CD14-positive monocyte (primary cell): ENCODE measurements at regions not wholly inside any gene's neighbourhood (a gene's known extent, or its start where the extent isn't known, plus 50 kb on each side); places are given as distances from the start of the nearest gene placed in this dataset.
A peak's percentile ranks its signal among the peaks of the same experiment; 100 is the strongest.

ENCODE experiments used
- DNase-seq, 3 donors: peaks; one replicate each; pipeline ENCODE4 v3.0.0-alpha.2; 2011 to 2022
- H2AFZ ChIP-seq: 2 replicates; pipeline ENCODE4 v1.6.0; 2012; ENCODE audit warnings: mild to moderate bottlenecking, low read depth, low read length, inconsistent platforms; ENCODE audit not compliant: insufficient read depth, poor library complexity, severe bottlenecking
- H3K27ac ChIP-seq, 2 donors: 1 replicate in 1 of 2; 2 replicates in 1 of 2; pipeline ENCODE4 v1.5.1; 2012 to 2013; ENCODE audit warnings: low read length in 2 of 2, control low read depth in 1 of 2, inconsistent platforms in 1 of 2, low read depth in 1 of 2, mild to moderate bottlenecking in 1 of 2
- H3K27me3 ChIP-seq, 2 donors: one replicate each; pipeline versions ENCODE4 v1.6.0 to v1.6.1; 2011 to 2013; ENCODE audit warnings: low read length in 2 of 2; ENCODE audit not compliant: control insufficient read depth in 2 of 2, insufficient read depth in 2 of 2
- H3K36me3 ChIP-seq, 2 donors: replicated peaks in 1 of 2; 1 replicate in 1 of 2; 2 replicates in 1 of 2; pipeline versions ENCODE4 v1.5.1 to v1.6.1; 2012 to 2013; ENCODE audit warnings: low read length in 2 of 2, control low read depth in 1 of 2, inconsistent platforms in 1 of 2, mild to moderate bottlenecking in 1 of 2; ENCODE audit not compliant: insufficient read depth in 2 of 2, control insufficient read depth in 1 of 2
- H3K4me1 ChIP-seq, 2 donors: 1 replicate in 1 of 2; 2 replicates in 1 of 2; pipeline versions ENCODE4 v1.5.1 to v1.6.1; 2012 to 2013; ENCODE audit warnings: low read length in 2 of 2, control low read depth in 1 of 2, inconsistent platforms in 1 of 2, mild to moderate bottlenecking in 1 of 2, moderate library complexity in 1 of 2; ENCODE audit not compliant: insufficient read depth in 2 of 2, control insufficient read depth in 1 of 2
- H3K4me2 ChIP-seq: replicated peaks from 2 replicates; pipeline ENCODE3; 2012; ENCODE audit warnings: low read length, moderate library complexity, mild to moderate bottlenecking; ENCODE audit not compliant: poor library complexity, severe bottlenecking; ENCODE audit errors: extremely low read depth
- H3K4me3 ChIP-seq, 3 experiments: fragments of 200-600 bp in 1 of 3; sonication (generic) in 1 of 3; replicated peaks in 1 of 3; 1 replicate in 2 of 3; 2 replicates in 1 of 3; pipeline ENCODE4 v1.5.1; 2011 to 2013; ENCODE audit warnings: low read length in 3 of 3, mild to moderate bottlenecking in 3 of 3, control low read depth in 2 of 3, low read depth in 2 of 3, inconsistent platforms in 1 of 3, moderate library complexity in 1 of 3
- H3K79me2 ChIP-seq: 2 replicates; pipeline ENCODE4 v1.6.0; 2012; ENCODE audit warnings: mild to moderate bottlenecking, control low read depth, inconsistent platforms, low read length, moderate library complexity; ENCODE audit not compliant: insufficient read depth
- H3K9ac ChIP-seq: 2 replicates; pipeline ENCODE4 v1.6.0; 2017; ENCODE audit warnings: low read length, mild to moderate bottlenecking; ENCODE audit not compliant: insufficient read depth, poor library complexity, severe bottlenecking
- H3K9me3 ChIP-seq, 2 donors: replicated peaks in 1 of 2; 1 replicate in 1 of 2; 2 replicates in 1 of 2; pipeline versions ENCODE4 v1.5.1 to v1.6.1; 2012 to 2013; ENCODE audit warnings: low read length in 2 of 2, control low read depth in 1 of 2; ENCODE audit not compliant: control insufficient read depth in 1 of 2, insufficient read depth in 1 of 2
- H4K20me1 ChIP-seq: 2 replicates; pipeline ENCODE4 v1.6.0; 2012; ENCODE audit warnings: mild to moderate bottlenecking, low read length, control low read depth, moderate library complexity; ENCODE audit not compliant: insufficient read depth
- H3K27ac Mint-ChIP-seq, 7 donors: one replicate each; pipeline ENCODE4 v1.8.0; 2020; ENCODE audit warnings: mild to moderate bottlenecking in 7 of 7, mixed read lengths in 7 of 7, moderate library complexity in 6 of 7, inconsistent platforms in 2 of 7
- H3K27me3 Mint-ChIP-seq, 3 donors: one replicate each; pipeline ENCODE4 v1.8.0; 2021 to 2022; ENCODE audit warnings: low read depth in 3 of 3, mild to moderate bottlenecking in 3 of 3, mixed read lengths in 3 of 3, moderate library complexity in 3 of 3, inconsistent platforms in 1 of 3
- H3K36me3 Mint-ChIP-seq, 2 donors: one replicate each; pipeline ENCODE4 v1.8.0; 2020; ENCODE audit warnings: mixed read lengths in 2 of 2, inconsistent platforms in 1 of 2, mild to moderate bottlenecking in 1 of 2
- H3K4me1 Mint-ChIP-seq: one replicate; pipeline ENCODE4 v1.8.0; 2020; ENCODE audit warnings: mild to moderate bottlenecking, mixed read lengths
- H3K4me3 Mint-ChIP-seq, 2 donors: one replicate each; pipeline ENCODE4 v1.8.0; 2020; ENCODE audit warnings: mild to moderate bottlenecking in 2 of 2, mixed read lengths in 2 of 2, moderate library complexity in 1 of 2
- H3K9me3 Mint-ChIP-seq, 7 donors: one replicate each; pipeline ENCODE4 v1.8.0; 2020 to 2022; ENCODE audit warnings: mixed read lengths in 7 of 7, mild to moderate bottlenecking in 6 of 7, moderate library complexity in 6 of 7, inconsistent platforms in 2 of 7
- CTCF ChIP-seq: fragments of 200-600 bp; IDR thresholded peaks from one replicate; pipeline ENCODE4 v1.8.0; 2022; ENCODE audit warnings: antibody characterized with exemption, mild to moderate bottlenecking
- WGBS: methylation state at CpG from one replicate; pipeline ENCODE4 v1.1.5; 2013; ENCODE audit warnings: missing lambda C conversion rate; ENCODE audit not compliant: insufficient coverage; 5-methylcytosine and 5-hydroxymethylcytosine counted together
- intact Hi-C, 2 donors: fragments of 100-400 bp; cut with micrococcal nuclease; formaldehyde crosslinking; loops; one replicate each; pipeline versions ENCODE4 v1.15.0 to v1.15.1; 2023

- no peaks in the 10 kb centered on the region for H3K9me3 ChIP-seq
- peaks cover 23% of the 10 kb centered on the region for H3K4me1 Mint-ChIP-seq
- H4K20me1 ChIP-seq, result no peaks in the 10 kb centered on the region
- peaks cover 0 to 2% (median 0%) of the 10 kb centered on the region in 7 donors for H3K9me3 Mint-ChIP-seq
- H3K36me3 Mint-ChIP-seq, result no peaks in the 10 kb centered on the region
- no peaks in the 10 kb centered on the region for H3K27me3 ChIP-seq
- peak overlapping the region; percentile 31 for H2AFZ ChIP-seq
- no peak overlapping the region for H3K4me2 ChIP-seq
- no peak overlapping the region for H3K9ac ChIP-seq
- WGBS, result 8% methylated on average over 2 of the region's 3 CpGs
- TF ChIP-seq CTCF, result no peak
- H3K79me2 ChIP-seq, result no peaks in the 10 kb centered on the region
- H3K27ac ChIP-seq, result no peak overlapping the region
- H3K27ac Mint-ChIP-seq, result no peak overlapping the region
- no peak overlapping the region for H3K4me3 ChIP-seq
- H3K4me1 ChIP-seq, result peaks cover 12% of the 10 kb centered on the region in 2 donors
- no peak for DNase-seq
- no peak overlapping the region for H3K4me3 Mint-ChIP-seq
- intact Hi-C loops, result no loop called here
- no peaks in the 10 kb centered on the region for H3K36me3 ChIP-seq
- H3K27me3 Mint-ChIP-seq, result no peaks in the 10 kb centered on the region
Measured at GRCh38 chr5:33238826-33239695, 201.7 kb upstream of the TARS1 start.

DNA sequence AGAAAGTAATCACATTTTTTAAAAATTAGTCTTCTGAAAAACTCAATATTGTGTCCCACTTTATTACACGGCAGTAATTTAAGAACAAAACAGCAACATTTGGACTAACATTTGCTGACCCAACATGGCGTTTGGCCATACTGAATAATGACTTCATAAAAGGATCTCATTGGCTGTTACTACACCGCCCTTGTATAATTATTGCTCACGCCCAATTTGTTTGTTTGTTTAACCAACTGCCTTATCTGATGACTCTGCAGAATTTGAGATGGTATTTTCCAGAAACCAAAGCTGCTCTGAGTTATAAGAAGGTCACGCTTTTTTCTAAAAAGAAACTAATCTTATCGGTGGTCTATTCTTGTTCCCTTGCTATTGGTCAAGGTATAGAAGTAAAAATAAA lies 200.2 kb upstream of the TARS1 start:
- Histone ChIP-seq H3K27me3 (no peaks in the 10 kb centered on the region), H3K9ac (no peak overlapping the region), H2AFZ (no peak overlapping the region), H3K9me3 (no peaks in the 10 kb centered on the region), H3K4me3 (no peak overlapping the region), H4K20me1 (no peaks in the 10 kb centered on the region), H3K4me2 (no peak overlapping the region), H3K79me2 (no peaks in the 10 kb centered on the region), H3K4me1 (peaks cover 12% of the 10 kb centered on the region in 2 donors), H3K27ac (no peak overlapping the region), H3K36me3 (no peaks in the 10 kb centered on the region)
- no peak overlapping the region for H3K27ac Mint-ChIP-seq
- no peak for TF ChIP-seq CTCF
- no peaks in the 10 kb centered on the region for H3K9me3 Mint-ChIP-seq
- H3K4me3 Mint-ChIP-seq, result no peak overlapping the region
- no peaks in the 10 kb centered on the region for H3K27me3 Mint-ChIP-seq
- intact Hi-C loops, result no loop called here
- no peak for DNase-seq
- peaks cover 23% of the 10 kb centered on the region for H3K4me1 Mint-ChIP-seq
- WGBS, result 100% methylated on average over 4 of the region's 6 CpGs
- H3K36me3 Mint-ChIP-seq, result no peaks in the 10 kb centered on the region
